OCI-LY1 (cell line): ENCODE measurements at regions not wholly inside any gene's neighbourhood (a gene's known extent, or its start where the extent isn't known, plus 50 kb on each side); places are given as distances from the start of the nearest gene placed in this dataset.
A peak's percentile ranks its signal among the peaks of the same experiment; 100 is the strongest.

ENCODE experiments used
- H2AFZ ChIP-seq: fragments of 200-600 bp; sonication (generic), shearing (Covaris generic); 2 replicates; pipeline ENCODE4 v1.6.0; 2014; ENCODE audit warnings: antibody characterized with exemption, mild to moderate bottlenecking, low read length
- H3F3A ChIP-seq: fragments of 200-600 bp; sonication (generic), shearing (Covaris generic); 2 replicates; pipeline ENCODE4 v1.6.0; 2014; ENCODE audit warnings: mild to moderate bottlenecking, antibody characterized with exemption, low read length, moderate library complexity; ENCODE audit not compliant: insufficient read depth
- H3K27ac ChIP-seq: fragments of 200-600 bp; sonication (generic); 2 replicates; pipeline ENCODE4 v1.5.1; 2014; ENCODE audit warnings: low read length, mixed run types, mild to moderate bottlenecking, low read depth; ENCODE audit not compliant: poor library complexity, severe bottlenecking
- H3K27me3 ChIP-seq: fragments of 200-600 bp; sonication (generic); 2 replicates; pipeline ENCODE4 v1.6.0; 2014; ENCODE audit warnings: antibody characterized with exemption, mild to moderate bottlenecking, low read length, moderate library complexity; ENCODE audit not compliant: insufficient read depth
- H3K36me3 ChIP-seq: fragments of 200-600 bp; sonication (generic); 2 replicates; pipeline ENCODE4 v1.6.1; 2014; ENCODE audit warnings: mild to moderate bottlenecking, antibody characterized with exemption, low read length, moderate library complexity, mixed read lengths; ENCODE audit not compliant: insufficient read depth
- H3K4me1 ChIP-seq: fragments of 200-600 bp; sonication (generic); 2 replicates; pipeline ENCODE4 v1.5.1; 2014; ENCODE audit warnings: mild to moderate bottlenecking, low read length, moderate library complexity; ENCODE audit not compliant: insufficient read depth, severe bottlenecking
- H3K4me2 ChIP-seq: fragments of 200-600 bp; sonication (generic), shearing (Covaris generic); 2 replicates; pipeline ENCODE4 v1.6.1; 2014; ENCODE audit warnings: low read length
- H3K4me3 ChIP-seq: fragments of 200-600 bp; sonication (generic); 2 replicates; pipeline ENCODE4 v1.5.1; 2014; ENCODE audit warnings: low read length, low read depth, mild to moderate bottlenecking, mixed read lengths; ENCODE audit not compliant: poor library complexity, severe bottlenecking
- H3K79me2 ChIP-seq: fragments of 200-600 bp; shearing (Covaris generic); 2 replicates; pipeline ENCODE4 v1.6.1; 2016; ENCODE audit warnings: mixed run types, low read length, mixed read lengths; ENCODE audit not compliant: insufficient read depth
- H3K9ac ChIP-seq: fragments of 200-600 bp; sonication (generic), shearing (Covaris generic); 2 replicates; pipeline ENCODE4 v1.6.1; 2014; ENCODE audit warnings: mild to moderate bottlenecking, low read length, mixed read lengths
- H3K9me2 ChIP-seq: fragments of 200-600 bp; sonication (generic), shearing (Covaris generic); 2 replicates; pipeline ENCODE4 v1.6.1; 2014; ENCODE audit warnings: low read depth, mild to moderate bottlenecking, low read length, mixed read lengths
- H3K9me3 ChIP-seq: fragments of 200-600 bp; shearing (Covaris generic); 2 replicates; pipeline ENCODE4 v1.6.1; 2014; ENCODE audit warnings: low read length, mixed read lengths
- H4K20me1 ChIP-seq: fragments of 200-600 bp; sonication (generic), shearing (Covaris generic); 2 replicates; pipeline ENCODE4 v1.6.0; 2016; ENCODE audit warnings: mild to moderate bottlenecking, low read length; ENCODE audit not compliant: insufficient read depth
- CTCF ChIP-seq: fragments of 200-600 bp; sonication (generic), shearing (Covaris generic); IDR thresholded peaks from 2 replicates; pipeline ENCODE4 v1.5.1; 2017; ENCODE audit warnings: mild to moderate bottlenecking, antibody characterized with exemption, low read length, moderate library complexity, mixed read lengths
- EZH2 ChIP-seq: fragments of 200-600 bp; sonication (generic), shearing (Covaris generic); IDR thresholded peaks from 2 replicates; pipeline ENCODE4 v1.8.0; 2017; ENCODE audit warnings: borderline replicate concordance, mixed run types, mild to moderate bottlenecking, antibody characterized with exemption, low read length, moderate library complexity, mixed read lengths

DNA sequence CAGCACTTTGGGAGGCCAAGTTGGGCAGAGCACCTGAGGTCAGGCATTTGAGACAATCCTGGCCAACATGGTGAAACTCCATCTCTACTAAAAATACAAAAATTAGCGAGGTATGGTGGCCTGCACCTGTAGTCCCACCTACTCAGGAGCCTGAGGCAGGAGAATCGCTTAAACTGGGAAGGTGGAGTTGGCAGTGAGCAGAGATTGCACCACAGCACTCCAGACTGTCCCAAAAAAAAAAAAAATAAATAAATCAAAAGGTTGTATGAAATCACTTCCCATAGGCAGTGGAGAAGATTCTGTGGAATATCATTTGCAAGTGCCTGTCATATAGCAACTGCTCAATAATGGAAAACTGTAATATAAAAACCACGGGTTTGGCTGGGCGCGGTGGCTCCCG is 65.1 kb upstream of the SERBP1 start:
- Histone ChIP-seq H3K27ac (no peak overlapping the region), H3K27me3 (no peaks in the 10 kb centered on the region), H3K9ac (no peak overlapping the region), H3K9me2 (no peaks in the 10 kb centered on the region), H3K4me1 (no peaks in the 10 kb centered on the region), H3K79me2 (no peaks in the 10 kb centered on the region), H2AFZ (no peak overlapping the region), H3K9me3 (no peaks in the 10 kb centered on the region), H3F3A (no peaks in the 10 kb centered on the region), H3K4me3 (no peak overlapping the region), H3K36me3 (no peaks in the 10 kb centered on the region), H4K20me1 (no peaks in the 10 kb centered on the region), H3K4me2 (no peak overlapping the region)
- no peak for TF ChIP-seq EZH2
- TF ChIP-seq CTCF: no peak

GRCh38 chr1:67496329-67496728 is 66.1 kb upstream of the SERBP1 start:
- no peak for TF ChIP-seq CTCF
- TF ChIP-seq EZH2: no peak
- no peak overlapping the region for H2AFZ ChIP-seq

GRCh38 chr1:67500413-67500959 is 70.3 kb upstream of the SERBP1 start:
- Histone ChIP-seq H3K27me3 (no peaks in the 10 kb centered on the region), H3K79me2 (no peaks in the 10 kb centered on the region), H3F3A (no peaks in the 10 kb centered on the region), H3K36me3 (no peaks in the 10 kb centered on the region), H3K9me2 (no peaks in the 10 kb centered on the region), H3K4me1 (no peaks in the 10 kb centered on the region), H3K27ac (no peak overlapping the region), H2AFZ (no peak overlapping the region), H3K4me2 (0 out of 2 replicates have a peak overlapping the region, but pooled peaks have one; percentile 12), H3K9me3 (no peaks in the 10 kb centered on the region), H3K9ac (no peak overlapping the region), H3K4me3 (no peak overlapping the region), H4K20me1 (no peaks in the 10 kb centered on the region)
- peak; percentile 98 for TF ChIP-seq CTCF
- TF ChIP-seq EZH2: no peak

More at GRCh38 chr1:67496329-67496728, 66.1 kb upstream of the SERBP1 start:
- H3K79me2 ChIP-seq: no peaks in the 10 kb centered on the region
- no peak overlapping the region for H3K4me2 ChIP-seq
- H3K36me3 ChIP-seq: no peaks in the 10 kb centered on the region
- no peak overlapping the region for H3K4me3 ChIP-seq
- H3K9ac ChIP-seq: no peak overlapping the region
- no peaks in the 10 kb centered on the region for H3K9me3 ChIP-seq
- no peaks in the 10 kb centered on the region for H3K9me2 ChIP-seq
- H4K20me1 ChIP-seq: no peaks in the 10 kb centered on the region
- H3K27ac ChIP-seq: no peak overlapping the region
- H3F3A ChIP-seq: no peaks in the 10 kb centered on the region
- no peaks in the 10 kb centered on the region for H3K4me1 ChIP-seq
- no peaks in the 10 kb centered on the region for H3K27me3 ChIP-seq
